OCI-M2 (cell line): ENCODE measurements at regions not wholly inside any gene's neighbourhood (a gene's known extent, or its start where the extent isn't known, plus 50 kb on each side); places are given as distances from the start of the nearest gene placed in this dataset.

Source experiments
- DNase-seq: peaks from one replicate; lab custom pipeline; 2025; ENCODE audit not compliant: unreplicated experiment; lab: John Stamatoyannopoulos, UW

DNA sequence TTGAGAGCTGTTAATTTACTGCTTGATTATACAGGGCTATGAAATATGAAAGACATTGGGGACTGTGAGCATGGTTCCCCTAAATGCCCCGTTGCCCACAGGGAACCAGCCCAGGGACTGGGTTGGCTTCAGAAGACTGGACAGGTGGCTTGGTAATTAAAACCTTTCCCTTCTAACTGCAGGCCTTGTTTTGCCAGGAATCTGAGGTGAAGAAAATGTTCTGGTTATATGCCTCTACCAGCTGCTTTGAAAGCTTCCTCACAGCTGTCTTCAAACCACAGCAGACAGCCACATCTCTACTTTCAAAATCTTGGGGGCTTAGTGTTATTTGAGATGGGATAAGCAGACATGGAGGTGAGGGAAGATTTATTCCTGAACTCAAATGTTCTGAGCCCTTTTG is 153.3 kb upstream of the SPRY4 start:
- no peak for DNase-seq

DNA sequence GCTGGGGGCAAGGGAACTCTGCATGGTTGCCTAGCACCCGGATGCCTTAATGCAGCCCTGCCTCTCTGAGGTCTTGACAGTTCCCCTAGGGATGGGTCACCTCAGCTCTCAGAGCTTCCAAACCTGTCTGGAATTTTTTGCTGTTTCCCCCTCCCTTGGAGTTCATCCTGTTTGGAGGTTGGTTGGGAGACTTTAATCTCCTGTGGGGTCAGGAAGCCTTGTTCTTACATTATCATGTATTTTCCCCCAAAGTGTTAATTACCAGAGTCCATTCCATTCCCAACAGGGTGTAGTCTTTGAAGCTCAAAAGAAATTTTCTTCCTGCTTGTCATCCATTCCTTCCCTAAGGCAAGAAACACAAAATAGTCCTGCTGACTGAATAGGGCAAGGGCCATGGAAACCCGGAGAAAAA is 150.3 kb upstream of the SPRY4 start:
- DNase-seq, result no peak

DNA sequence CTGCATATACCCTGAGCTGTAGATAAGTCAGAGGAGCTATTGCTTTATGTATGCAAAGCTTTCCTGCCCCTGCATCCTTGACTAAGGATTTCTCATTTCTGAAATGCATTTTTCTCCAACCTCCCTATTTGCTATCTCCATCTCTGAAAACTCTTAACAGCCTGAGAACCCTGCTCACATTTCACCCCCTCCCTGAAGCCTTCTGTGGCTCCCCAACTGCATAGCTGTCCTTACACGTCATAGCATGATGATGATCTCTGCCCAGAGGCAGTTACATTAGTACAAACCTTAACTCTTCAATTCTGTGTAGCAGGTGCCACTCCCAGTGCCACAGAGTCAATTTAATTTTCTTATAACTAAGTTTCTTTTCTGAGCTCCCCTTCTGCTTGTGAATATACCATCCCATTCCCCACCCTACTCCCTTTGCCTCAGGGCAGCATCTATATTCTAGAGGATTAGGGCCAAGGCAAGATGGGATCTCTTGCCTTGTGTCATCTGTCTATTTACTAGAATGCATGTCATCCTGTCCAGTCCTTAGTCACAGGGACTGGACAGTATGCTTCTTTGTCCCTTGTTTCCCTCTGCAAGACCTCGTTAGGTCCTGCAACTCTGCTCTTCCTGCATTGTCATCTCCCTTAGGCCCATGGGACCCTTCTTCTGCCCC is 149.7 kb upstream of the SPRY4 start:
- no peak for DNase-seq

DNA sequence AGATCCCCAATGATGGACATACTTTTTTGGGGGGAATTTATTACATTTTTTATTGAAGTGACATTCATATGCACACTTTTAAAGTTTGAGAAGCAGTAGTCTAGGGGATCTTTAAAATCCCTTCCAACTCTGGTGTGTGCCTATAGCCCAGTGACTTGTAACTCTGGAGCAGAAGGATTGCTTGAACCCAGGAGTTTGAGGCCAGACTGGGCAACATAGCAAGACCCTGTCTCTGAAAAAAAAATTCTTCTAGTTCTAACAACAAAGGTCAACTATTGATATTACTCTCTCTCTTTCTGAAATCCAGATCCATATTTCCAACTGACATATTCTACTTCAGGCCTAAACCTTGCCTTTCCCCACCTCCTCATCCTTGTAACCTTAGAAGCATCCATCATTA is 148.2 kb upstream of the SPRY4 start:
- DNase-seq, result no peak

DNA sequence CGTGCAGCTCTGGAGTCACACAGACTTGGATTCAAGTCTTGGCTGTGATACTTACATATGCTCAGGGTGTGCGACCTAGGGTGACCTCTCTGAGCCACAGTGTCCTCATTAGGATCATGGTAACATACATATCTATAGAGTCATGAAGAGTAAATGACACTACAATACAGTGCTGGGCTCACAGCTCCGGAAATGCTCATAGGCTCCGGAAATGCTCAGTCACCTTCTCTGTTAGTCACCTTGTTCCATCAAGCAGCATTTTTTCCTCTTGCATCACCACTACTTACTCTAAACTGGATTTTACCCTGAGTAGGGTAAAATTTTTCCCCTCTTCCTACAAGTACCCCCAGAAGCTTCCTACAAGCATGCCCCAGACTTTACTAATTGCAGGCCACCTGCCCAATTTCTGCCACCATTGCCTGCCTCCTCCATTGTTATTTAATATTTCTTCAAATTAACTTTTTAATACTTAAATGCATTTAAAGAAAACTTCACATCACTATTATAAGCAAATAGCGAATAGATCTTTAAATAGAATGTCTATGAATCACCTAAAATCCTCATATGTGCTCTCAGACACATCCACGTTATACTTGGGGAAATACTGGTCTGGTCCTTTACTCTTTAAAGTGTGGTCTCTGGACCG is 147.6 kb upstream of the SPRY4 start:
- no peak for DNase-seq

DNA sequence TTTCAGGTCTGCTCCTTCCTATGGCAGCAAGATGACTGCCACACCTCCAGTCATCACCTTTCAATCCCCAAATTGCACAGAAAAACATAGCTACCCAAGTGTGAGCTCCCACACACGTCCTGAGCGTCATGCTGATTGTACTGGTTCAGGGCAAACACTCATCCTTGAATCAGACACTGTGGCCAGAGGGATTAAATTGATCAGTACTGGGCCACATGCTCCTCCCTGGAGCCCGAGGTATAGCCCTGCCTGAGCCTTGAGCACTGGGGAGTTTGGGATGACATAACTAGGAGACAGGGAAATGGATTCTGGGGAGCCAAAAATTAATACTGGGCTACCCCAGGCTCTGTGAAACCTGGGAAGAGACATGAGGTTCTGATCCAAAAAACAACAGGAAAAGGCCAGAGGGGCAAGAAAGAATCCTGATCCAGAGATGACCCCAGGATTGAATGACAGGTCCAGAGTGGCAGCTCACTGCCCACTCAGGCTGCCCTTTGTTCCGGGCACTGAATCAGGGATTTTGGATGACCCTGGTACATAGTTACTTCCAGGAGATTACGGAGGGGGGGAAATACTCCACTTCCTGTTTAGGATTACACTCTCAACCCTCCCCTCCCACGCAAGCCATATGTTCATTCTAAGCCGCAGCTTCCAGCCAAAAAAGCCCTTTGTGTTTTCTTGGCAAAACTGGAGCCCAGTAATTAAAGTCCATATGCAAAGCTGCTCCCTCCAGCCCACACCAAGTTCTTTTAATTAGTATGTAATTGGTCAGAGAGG is 141.6 kb upstream of the SPRY4 start:
- no peak for DNase-seq

DNA sequence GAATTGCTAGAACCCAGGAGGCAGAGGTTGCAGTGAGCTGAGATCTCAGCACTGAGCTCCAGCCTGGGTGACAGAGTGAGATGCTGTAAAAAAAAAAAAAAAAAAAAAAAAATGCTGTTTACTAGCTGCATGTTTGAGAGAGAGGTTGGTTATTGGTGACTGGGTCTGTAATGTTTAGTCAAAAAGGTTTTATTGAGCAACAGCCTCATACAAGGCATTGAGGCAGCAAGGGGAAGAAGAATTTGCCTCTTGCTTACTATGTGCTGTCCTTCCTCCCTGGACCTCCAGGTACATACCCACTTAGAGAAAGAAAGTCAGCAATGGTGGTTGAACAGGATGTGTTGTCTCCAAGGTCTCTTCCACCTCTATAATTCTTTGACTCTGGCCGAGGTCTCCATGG is 140.7 kb upstream of the SPRY4 start:
- no peak for DNase-seq

DNA sequence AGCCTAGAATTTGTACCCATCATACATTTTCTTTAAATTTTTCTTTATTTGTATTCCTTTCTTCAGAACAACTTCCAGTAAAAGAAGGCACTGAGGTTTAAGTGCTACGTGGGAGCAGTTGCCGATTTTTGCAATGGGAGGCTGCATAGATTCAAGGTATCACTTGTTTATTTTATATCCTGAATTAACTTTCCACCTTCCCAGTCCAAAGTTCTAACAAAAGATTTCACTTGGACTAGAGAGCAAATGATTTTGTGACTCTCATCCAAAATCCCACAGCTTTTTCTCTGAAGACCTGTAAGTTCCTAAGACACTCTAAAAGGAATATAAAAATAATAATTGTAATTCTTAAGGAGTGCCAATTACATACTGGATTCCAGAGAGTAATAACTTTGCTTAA is 139.1 kb upstream of the SPRY4 start:
- no peak for DNase-seq

DNA sequence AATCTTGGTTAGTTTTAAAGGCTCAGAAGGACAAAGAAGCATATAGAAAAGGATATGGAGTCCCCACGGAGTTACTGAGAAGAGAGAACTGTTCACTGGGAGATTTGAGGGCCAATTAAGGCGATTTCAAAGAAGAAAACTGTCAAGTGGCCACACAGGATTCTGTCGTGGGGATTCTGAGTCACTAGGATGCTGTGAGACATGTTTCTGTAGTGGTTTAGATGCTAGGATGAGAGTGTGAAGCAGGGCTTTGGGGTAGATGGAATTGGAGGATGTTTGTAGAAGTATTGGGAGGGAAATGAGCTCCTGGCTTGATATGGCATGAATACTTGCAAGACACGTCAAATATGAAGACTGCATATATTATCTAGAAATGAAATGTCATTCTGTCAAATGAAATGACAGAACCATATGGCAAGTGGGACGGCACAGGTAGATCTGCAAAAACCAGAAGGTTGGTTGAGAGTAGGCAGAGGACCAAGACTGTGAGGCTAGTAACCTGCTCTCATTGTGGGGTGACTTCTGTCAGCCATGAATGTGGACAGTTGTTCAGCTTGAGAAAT is 136.3 kb upstream of the SPRY4 start:
- no peak for DNase-seq

DNA sequence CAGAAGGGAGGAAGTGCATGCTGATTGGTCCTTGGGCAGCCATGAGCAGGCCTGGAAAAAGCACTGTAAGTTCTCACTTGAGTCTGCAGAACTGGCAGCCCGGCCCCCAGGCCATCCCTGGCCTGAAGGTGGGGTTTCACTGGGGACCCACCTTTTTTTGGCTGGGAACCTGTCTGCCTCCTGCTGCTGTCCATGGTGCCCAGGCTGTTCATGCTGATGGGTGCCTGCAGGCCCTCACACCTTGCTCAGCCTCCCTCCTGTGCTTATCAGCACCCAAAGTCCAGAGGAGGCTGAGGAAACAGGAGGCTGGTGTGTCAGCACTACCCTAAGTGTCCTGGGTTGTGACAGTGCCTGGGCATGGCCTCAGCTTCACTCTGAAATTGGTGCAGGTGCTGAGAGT is 134.4 kb upstream of the SPRY4 start:
- DNase-seq, result no peak

DNA sequence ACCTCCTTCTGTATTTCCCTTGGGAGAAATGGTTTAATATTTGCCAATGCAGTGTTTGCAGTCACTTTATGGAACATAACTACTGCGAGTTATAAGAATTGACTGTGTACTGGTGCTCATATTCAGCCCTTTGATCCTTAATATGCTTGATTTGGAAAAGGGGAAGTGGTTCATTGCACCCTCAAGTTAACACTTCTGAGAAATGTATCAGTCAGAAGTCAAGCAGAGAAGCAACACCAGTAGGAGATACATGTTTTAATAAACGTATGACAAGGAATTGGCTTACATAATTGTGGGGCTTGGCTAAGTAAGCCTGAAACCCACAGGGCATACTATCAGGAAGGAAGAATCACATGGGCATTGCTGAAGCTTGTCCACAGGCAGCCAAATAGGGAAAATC is 131.0 kb upstream of the SPRY4 start:
- no peak for DNase-seq

DNA sequence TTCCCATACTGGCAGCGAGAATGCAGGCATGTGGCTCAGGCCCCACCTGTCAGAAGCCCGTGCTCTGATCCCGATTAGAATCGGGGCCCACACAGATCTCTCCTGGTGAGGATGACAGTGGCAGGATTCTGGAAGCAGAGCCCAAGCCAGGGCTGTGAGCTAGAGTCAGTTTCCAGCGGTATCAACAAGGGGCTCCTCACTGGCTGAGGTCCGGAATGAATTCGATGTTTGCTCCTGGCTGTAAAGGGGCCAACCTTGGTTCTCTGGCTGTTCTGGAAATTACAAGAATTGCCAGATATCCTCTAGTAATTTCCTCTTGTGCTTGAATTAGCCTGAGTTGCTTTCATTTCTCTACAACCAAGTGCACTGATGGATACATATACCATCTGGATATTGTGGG is 129.1 kb upstream of the SPRY4 start:
- no peak for DNase-seq

DNA sequence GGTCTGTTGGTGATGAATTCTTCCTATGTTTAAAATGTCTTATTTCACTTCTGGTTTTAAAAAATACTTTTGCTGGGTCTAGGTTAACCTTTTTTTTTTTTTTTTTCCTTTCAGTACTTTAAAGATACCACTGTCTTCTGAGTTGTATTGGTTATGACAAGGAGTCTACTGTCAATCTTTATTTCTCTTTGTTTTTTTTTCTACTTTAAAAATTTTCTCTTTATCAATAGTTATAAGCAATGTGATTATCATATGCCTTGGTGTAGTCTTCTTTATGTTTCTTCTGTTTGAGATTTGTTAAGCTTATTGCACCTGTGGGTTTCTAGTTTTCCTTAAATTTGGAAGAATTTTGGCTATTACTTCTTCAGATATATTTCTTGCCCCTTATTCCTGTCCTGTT is 125.6 kb upstream of the SPRY4 start:
- no peak for DNase-seq

DNA sequence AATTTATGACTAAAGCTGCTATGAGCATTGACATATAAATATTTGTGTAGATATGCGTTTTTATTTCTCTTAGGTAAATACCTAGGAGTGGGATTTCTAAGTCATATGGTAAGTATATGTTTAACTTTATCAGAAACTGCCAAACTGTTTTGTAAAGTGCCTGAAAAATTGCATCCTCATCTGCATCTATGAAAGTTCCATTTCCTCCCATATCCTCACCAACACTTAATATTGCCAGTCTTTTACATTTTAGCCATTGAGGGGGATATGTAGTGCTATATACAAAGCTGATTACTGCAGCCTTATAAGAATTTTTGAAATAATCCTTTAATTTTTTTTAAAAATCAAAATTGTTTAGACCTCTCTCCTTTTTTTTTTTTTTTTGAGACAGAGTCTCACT is 123.1 kb upstream of the SPRY4 start:
- DNase-seq, result no peak

DNA sequence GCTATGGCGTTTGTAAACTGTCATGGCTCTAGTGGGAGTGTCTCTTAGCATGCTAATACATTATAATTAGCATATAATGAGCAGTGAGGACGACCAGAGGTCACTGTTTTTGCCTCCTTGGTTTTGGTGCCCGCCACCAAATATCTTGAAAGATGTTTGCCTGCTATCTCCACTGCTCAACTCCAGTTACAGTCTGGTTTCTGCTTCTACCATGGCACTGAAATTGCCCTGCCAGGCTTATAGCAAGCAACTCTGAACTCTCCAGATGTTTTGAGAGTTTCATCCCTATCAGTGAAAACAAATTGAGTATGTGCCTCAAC is 122.1 kb upstream of the SPRY4 start:
- no peak for DNase-seq

DNA sequence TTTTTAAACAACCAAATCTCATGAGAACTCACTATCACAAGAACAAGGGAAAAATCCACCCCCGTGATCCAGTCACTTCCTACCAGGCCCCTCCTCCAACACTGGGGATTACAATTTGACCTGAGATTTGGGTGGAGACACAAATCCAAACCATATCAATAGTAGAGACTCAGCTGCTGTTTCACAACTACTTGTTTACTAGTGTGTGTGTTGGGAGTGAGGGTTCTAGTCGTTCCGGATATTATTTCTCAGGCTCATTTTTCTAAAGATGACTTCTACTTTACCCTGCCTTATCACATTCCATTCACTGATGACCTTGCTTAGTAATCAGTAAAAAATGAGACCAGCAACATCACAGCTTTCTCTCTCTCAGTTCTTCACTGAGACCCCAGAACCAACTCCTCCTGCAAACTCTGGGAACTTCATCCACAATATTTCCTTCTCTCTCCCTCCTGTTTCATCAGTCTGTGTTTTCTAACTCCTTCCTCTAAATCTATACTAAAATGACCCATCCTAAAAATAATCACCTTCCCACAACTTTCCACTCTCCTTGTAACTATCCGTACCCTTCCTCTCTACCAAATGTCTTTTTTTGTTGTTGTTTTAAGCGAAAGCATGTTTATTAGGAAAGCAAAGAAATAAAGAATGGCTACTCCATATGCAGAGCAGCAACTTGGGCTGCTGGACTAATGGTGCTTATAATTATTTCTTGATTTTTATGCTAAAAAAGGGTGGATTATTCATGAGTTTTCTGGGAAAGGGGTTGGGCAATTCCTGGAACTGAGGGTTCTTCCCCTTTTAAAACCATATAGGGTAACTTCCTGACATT is 121.5 kb upstream of the SPRY4 start:
- no peak for DNase-seq

DNA sequence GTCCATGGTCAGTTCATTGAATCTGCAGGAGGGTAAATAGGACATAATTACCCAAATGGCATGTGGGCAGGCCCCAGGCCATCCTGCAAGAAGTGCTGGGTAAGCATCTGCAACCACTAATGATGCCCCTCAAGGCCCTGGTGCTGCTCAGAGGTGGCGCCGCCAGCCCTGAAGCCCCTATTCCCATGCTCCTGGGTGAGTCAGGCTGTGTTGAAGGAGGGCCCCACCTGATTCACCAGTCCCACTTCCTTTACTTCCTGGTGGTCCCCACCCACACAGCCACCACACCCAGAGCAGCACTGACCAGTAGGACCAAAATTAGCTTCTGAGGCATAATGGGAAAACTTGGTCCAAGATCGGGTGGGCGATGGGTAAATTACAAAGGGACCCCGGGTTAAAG is 120.4 kb upstream of the SPRY4 start:
- DNase-seq, result no peak

DNA sequence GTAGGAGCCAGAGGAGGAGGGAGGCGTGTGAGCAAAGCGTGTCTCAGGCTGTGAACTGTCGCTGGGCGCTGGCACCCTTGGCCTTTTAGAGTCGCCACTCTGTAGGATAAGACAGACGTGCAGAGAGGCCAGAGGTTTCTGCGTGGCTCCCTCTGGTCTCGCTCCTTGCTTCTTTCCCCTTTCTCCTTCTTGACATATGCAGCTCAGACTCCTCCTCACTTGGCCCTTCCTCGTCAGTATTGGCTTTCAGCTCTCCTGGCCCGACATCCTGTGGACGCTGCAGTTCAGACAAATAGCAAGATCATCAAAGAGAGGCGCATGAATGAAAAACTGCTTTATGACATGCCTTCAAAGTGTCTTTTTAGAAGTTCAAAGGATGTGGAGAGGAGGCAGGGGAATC is 116.8 kb upstream of the SPRY4 start:
- no peak for DNase-seq

DNA sequence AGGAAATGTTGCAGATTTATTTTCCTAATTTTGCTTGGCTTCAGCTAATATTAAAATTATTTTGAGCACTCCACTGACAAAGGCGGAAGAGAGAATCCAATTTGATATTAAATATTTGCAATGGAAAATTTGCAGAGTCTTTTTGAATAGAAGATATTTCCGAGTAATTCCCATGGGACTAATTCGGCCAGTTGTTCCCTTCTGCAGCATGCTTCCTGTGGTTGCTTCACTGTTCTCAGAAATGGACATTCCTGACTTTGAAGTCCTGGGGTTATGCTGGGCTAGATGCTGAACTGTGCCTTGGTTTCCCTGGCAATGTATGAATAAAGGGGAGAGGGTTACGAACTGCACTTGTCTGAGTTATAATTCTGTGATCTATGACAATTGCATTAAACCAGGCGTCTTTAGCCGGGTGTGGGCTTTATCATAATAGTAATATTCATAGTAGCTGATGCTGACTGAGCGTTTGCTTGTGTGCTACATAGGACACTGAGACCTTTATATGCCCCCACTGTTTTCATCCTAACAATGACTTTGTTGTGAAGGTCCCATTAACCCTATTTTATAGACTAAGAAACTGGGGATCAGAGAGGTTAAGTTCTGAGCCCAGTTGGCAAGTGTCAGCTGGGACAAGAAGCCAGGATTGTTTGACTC is 114.5 kb upstream of the SPRY4 start:
- DNase-seq, result no peak

DNA sequence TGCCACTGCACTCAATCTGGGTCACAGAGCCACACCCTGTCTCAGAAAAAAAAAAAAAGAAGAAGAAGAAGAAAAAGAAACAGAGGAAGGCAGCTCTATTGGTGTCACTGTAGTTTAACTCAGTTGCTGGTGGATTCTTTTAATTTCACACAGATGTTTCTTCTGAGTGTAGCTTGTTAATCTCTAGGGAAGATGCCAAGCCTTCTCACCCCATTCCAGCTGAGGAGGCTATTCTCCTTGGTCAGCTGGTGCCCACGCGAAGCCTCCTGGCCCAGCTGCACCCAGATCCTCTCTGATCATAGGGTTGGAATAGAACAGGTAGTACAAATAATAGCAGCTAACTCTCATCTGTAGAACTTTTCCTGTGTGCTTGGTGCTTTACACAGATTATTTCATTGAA is 113.8 kb upstream of the SPRY4 start:
- no peak for DNase-seq

DNA sequence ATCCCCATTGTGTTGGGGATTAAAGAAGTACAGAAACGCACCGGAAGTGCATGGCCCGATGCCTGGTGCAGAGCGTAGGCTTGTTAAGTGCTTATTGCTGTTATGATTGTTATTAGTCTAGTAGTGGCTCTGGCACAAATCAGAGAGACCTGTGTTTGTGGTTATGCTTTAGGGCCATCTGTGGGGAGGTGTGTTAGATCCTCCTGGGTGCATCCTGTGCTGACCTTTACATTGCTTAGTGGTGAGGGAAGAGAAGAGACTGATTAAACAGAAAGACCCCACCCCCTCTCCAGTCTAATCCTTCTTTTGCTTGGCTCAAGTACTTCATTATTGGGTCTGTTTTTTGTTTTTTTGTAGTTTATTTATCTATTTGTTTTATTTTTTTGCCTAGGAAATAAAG is 112.7 kb upstream of the SPRY4 start:
- DNase-seq, result no peak
